IMR-90 (cell line): ENCODE measurements at regions not wholly inside any gene's neighbourhood (a gene's known extent, or its start where the extent isn't known, plus 50 kb on each side); places are given as distances from the start of the nearest gene placed in this dataset.
A peak's percentile ranks its signal among the peaks of the same experiment; 100 is the strongest.

Experiments used
- ATAC-seq: fragments of 200-7000 bp; cut with Tn5 transposase; 2 replicates; pipeline ENCODE4 v1.9.1; 2020; ENCODE audit warnings: low read depth, mild to moderate bottlenecking, moderate library complexity
- BruUV-seq: library from RNA; stranded (reverse); fragments of 400-500 nt; replicated peaks from 2 replicates; lab custom pipeline; 2021; lab: Mats Ljungman, UMichigan
- CTCF ChIA-PET: fragments of 300-600 bp; formaldehyde crosslinking; extraction: SDS; loops from one replicate; lab custom pipeline; 2021; ENCODE audit warnings: antibody characterized with exemption; lab: Yijun Ruan, JAX
- POLR2A ChIA-PET: fragments of 300-600 bp; sonication (Branson Sonifier 250); formaldehyde crosslinking; loops from one replicate; lab custom pipeline; 2022; ENCODE audit warnings: antibody characterized with exemption; ENCODE audit not compliant: unreplicated experiment; lab: Charles Lee
- DNase-seq: peaks from one replicate; pipeline ENCODE4 v3.0.0; 2013
- H2AFZ ChIP-seq: replicated peaks from 2 replicates; pipeline ENCODE3; 2013; ENCODE audit warnings: low read length, mild to moderate bottlenecking; ENCODE audit not compliant: poor library complexity
- H2AK5ac ChIP-seq: 2 replicates; pipeline ENCODE4 v1.6.1; 2013; ENCODE audit warnings: low read depth, low read length, inconsistent platforms
- H2AK9ac ChIP-seq: replicated peaks from 2 replicates; pipeline ENCODE3; 2013; ENCODE audit warnings: mild to moderate bottlenecking, low read depth, low read length, moderate library complexity; ENCODE audit not compliant: poor library complexity
- H2BK120ac ChIP-seq: 2 replicates; pipeline ENCODE4 v1.6.1; 2013; ENCODE audit warnings: low read depth, low read length, inconsistent platforms
- H2BK15ac ChIP-seq: 3 replicates; pipeline ENCODE4 v1.6.1; 2013; ENCODE audit warnings: low read depth, low read length, inconsistent platforms
- H2BK20ac ChIP-seq: 2 replicates; pipeline ENCODE4 v1.6.1; 2013; ENCODE audit warnings: low read depth, mild to moderate bottlenecking, inconsistent platforms, low read length, moderate library complexity
- H2BK5ac ChIP-seq: 2 replicates; pipeline ENCODE4 v1.6.1; 2013; ENCODE audit warnings: mild to moderate bottlenecking, low read depth, low read length, inconsistent platforms; ENCODE audit not compliant: poor library complexity, severe bottlenecking
- H3K14ac ChIP-seq: replicated peaks from 2 replicates; pipeline ENCODE4 v1.6.1; 2013; ENCODE audit warnings: low read depth, low read length, inconsistent platforms
- H3K18ac ChIP-seq: 2 replicates; pipeline ENCODE4 v1.6.1; 2013; ENCODE audit warnings: low read depth, low read length, control low read depth
- H3K23ac ChIP-seq: 2 replicates; pipeline ENCODE4 v1.6.1; 2013; ENCODE audit warnings: low read depth, low read length, inconsistent platforms
- H3K27ac ChIP-seq: 2 replicates; pipeline ENCODE4 v1.5.1; 2013; ENCODE audit warnings: mild to moderate bottlenecking, control low read depth, low read length; ENCODE audit not compliant: insufficient read depth
- H3K27me3 ChIP-seq: 2 replicates; pipeline ENCODE4 v1.6.1; 2013; ENCODE audit warnings: low read length; ENCODE audit not compliant: control insufficient read depth, insufficient read depth
- H3K36me3 ChIP-seq: 2 replicates; pipeline ENCODE4 v1.6.1; 2013; ENCODE audit warnings: low read length, mixed read lengths; ENCODE audit not compliant: control insufficient read depth, insufficient read depth
- H3K4ac ChIP-seq: 2 replicates; pipeline ENCODE4 v1.6.1; 2013; ENCODE audit warnings: low read depth, low read length, inconsistent platforms
- H3K4me1 ChIP-seq: 2 replicates; pipeline ENCODE4 v1.6.1; 2013; ENCODE audit warnings: low read length, mixed read lengths; ENCODE audit not compliant: control insufficient read depth, insufficient read depth
- H3K4me2 ChIP-seq: 2 replicates; pipeline ENCODE4 v1.6.1; 2013; ENCODE audit warnings: low read depth, mild to moderate bottlenecking, control low read depth, low read length, moderate library complexity
- H3K4me3 ChIP-seq: 2 replicates; pipeline ENCODE4 v1.5.1; 2013; ENCODE audit warnings: low read depth, mild to moderate bottlenecking, control low read depth, low read length, moderate library complexity; ENCODE audit not compliant: insufficient read depth
- H3K56ac ChIP-seq: 2 replicates; pipeline ENCODE4 v1.6.1; 2013; ENCODE audit warnings: low read length, inconsistent platforms; ENCODE audit not compliant: insufficient read depth; ENCODE audit errors: extremely low read depth
- H3K79me1 ChIP-seq, 2 experiments: 2 replicates each; pipeline ENCODE4 v1.6.1; 2013; ENCODE audit warnings: low read length in 2 of 2, inconsistent platforms in 1 of 2, low read depth in 1 of 2
- H3K9ac ChIP-seq: 2 replicates; pipeline ENCODE4 v1.6.1; 2013; ENCODE audit warnings: low read depth, low read length, control low read depth
- H3K9me1 ChIP-seq: 2 replicates; pipeline ENCODE4 v1.6.1; 2013; ENCODE audit warnings: low read length, inconsistent platforms; ENCODE audit not compliant: insufficient read depth
- H3K9me3 ChIP-seq: 2 replicates; pipeline ENCODE4 v1.6.1; 2013; ENCODE audit warnings: low read length; ENCODE audit not compliant: control insufficient read depth, insufficient read depth
- H4K20me1 ChIP-seq: 2 replicates; pipeline ENCODE4 v1.6.1; 2013; ENCODE audit warnings: low read length, inconsistent platforms; ENCODE audit not compliant: insufficient read depth
- H4K5ac ChIP-seq: 2 replicates; pipeline ENCODE4 v1.6.1; 2013; ENCODE audit warnings: mild to moderate bottlenecking, low read depth, low read length, control low read depth
- H4K8ac ChIP-seq, 2 experiments: 2 replicates each; pipeline ENCODE4 v1.6.1; 2013; ENCODE audit warnings: low read depth in 2 of 2, low read length in 2 of 2, control low read depth in 1 of 2, inconsistent platforms in 1 of 2
- H4K91ac ChIP-seq: 2 replicates; pipeline ENCODE4 v1.6.1; 2013; ENCODE audit warnings: low read depth, low read length, inconsistent platforms; ENCODE audit not compliant: insufficient read depth
- BHLHE40 ChIP-seq: fragments of 150-350 bp; IDR thresholded peaks from 2 replicates; pipeline ENCODE4 v1.6.1; 2016; ENCODE audit warnings: mild to moderate bottlenecking, low read depth, low read length
- CEBPB ChIP-seq: IDR thresholded peaks from 2 replicates; pipeline ENCODE4 v1.6.1; 2012; ENCODE audit warnings: low read depth, low read length, improper control_type of control experiment
- CHD1 ChIP-seq: IDR thresholded peaks from 2 replicates; pipeline ENCODE4 v1.6.1; 2012; ENCODE audit warnings: low read depth, low read length, improper control_type of control experiment
- CTCF ChIP-seq: conservative IDR thresholded peaks from 2 replicates; pipeline ENCODE4 v1.5.1; 2012; ENCODE audit warnings: mild to moderate bottlenecking, low read depth, low read length, improper control_type of control experiment
- FOS ChIP-seq: fragments of 150-350 bp; IDR thresholded peaks from 2 replicates; pipeline ENCODE4 v1.6.1; 2016; ENCODE audit warnings: low read depth, low read length
- MAFK ChIP-seq: IDR thresholded peaks from 2 replicates; pipeline ENCODE4 v1.6.1; 2012; ENCODE audit warnings: low read depth, low read length, improper control_type of control experiment
- MAZ ChIP-seq: IDR thresholded peaks from 2 replicates; pipeline ENCODE4 v1.6.1; 2012; ENCODE audit warnings: low read depth, mild to moderate bottlenecking, low read length, improper control_type of control experiment, moderate library complexity, borderline replicate concordance
- NFE2L2 ChIP-seq: fragments of 150-350 bp; IDR thresholded peaks from 2 replicates; pipeline ENCODE4 v1.6.1; 2016; ENCODE audit warnings: low read depth, mild to moderate bottlenecking, low read length
- POLR2A ChIP-seq: IDR thresholded peaks from 2 replicates; pipeline ENCODE4 v1.6.1; 2012; ENCODE audit warnings: mild to moderate bottlenecking, low read depth, low read length
- RAD21 ChIP-seq: IDR thresholded peaks from 2 replicates; pipeline ENCODE4 v1.6.1; 2012; ENCODE audit warnings: low read length, improper control_type of control experiment
- RCOR1 ChIP-seq: IDR thresholded peaks from 2 replicates; pipeline ENCODE4 v1.6.1; 2012; ENCODE audit warnings: mild to moderate bottlenecking, low read length, improper control_type of control experiment; ENCODE audit not compliant: insufficient replicate concordance
- RFX5 ChIP-seq: IDR thresholded peaks from 2 replicates; pipeline ENCODE4 v1.8.0; 2012; ENCODE audit warnings: low read depth, mild to moderate bottlenecking, low read length, moderate library complexity
- SMC3 ChIP-seq: fragments of 150-350 bp; IDR thresholded peaks from 2 replicates; pipeline ENCODE4 v1.6.1; 2016; ENCODE audit warnings: low read depth, mild to moderate bottlenecking, antibody characterized with exemption, low read length, moderate library complexity
- WGBS, 2 experiments: methylation state at CpG; one replicate each; pipeline versions ENCODE4 v1.1.5 to v1.1.7; 2013; ENCODE audit warnings: missing lambda C conversion rate in 2 of 2; ENCODE audit not compliant: insufficient read length in 1 of 2; ENCODE audit errors: extremely low coverage in 2 of 2; 5-methylcytosine and 5-hydroxymethylcytosine counted together
- dilution Hi-C: fragments of 300-500 bp; cut with HindIII; formaldehyde crosslinking; loops from one replicate; pipeline ENCODE4 v1.14.3; 2018; ENCODE audit warnings: low sequenced_read_pairs; ENCODE audit not compliant: unreplicated experiment
- in situ Hi-C: fragments of 300-500 bp; cut with MboI; formaldehyde crosslinking; loops from 3 replicates; pipeline ENCODE4 v1.14.3; 2019; ENCODE audit warnings: low sequenced_read_pairs, inconsistent platforms, mixed read lengths
- intact Hi-C: fragments of 100-400 bp; cut with micrococcal nuclease; formaldehyde crosslinking; loops from 2 replicates; pipeline ENCODE4 v1.10.0; 2022
- TF ChIP-seq, protein P1 (sequence below): fragments of 150-350 bp; IDR thresholded peaks from 2 replicates; pipeline ENCODE4 v1.6.1; 2016; ENCODE audit warnings: low read depth, mild to moderate bottlenecking, low read length, moderate library complexity, borderline replicate concordance
- TF ChIP-seq, protein P2 (sequence below): fragments of 150-350 bp; IDR thresholded peaks from 2 replicates; pipeline ENCODE4 v1.6.1; 2017; ENCODE audit warnings: mild to moderate bottlenecking, antibody characterized with exemption, low read length, low read depth

GRCh38 chr5:36790847-36791246 lies 85.7 kb upstream of the NIPBL start:
- Histone ChIP-seq H2BK20ac (no peak overlapping the region), H4K8ac (no peak overlapping the region), H3K4me1 (no peaks in the 10 kb centered on the region), H3K27ac (no peak overlapping the region), H3K14ac (no peak overlapping the region), H3K18ac (no peak overlapping the region), H2AK9ac (no peak overlapping the region), H3K9me3 (no peaks in the 10 kb centered on the region), H3K79me1 (no peaks in the 10 kb centered on the region), H2AK5ac (no peak overlapping the region), H3K23ac (no peak overlapping the region), H3K9me1 (no peaks in the 10 kb centered on the region), H3K9ac (no peak overlapping the region), H3K4ac (no peak overlapping the region), H4K5ac (no peak overlapping the region), H3K56ac (no peak overlapping the region), H2AFZ (no peak overlapping the region), H4K20me1 (no peaks in the 10 kb centered on the region), H3K4me2 (no peak overlapping the region), H4K91ac (no peak overlapping the region), H3K36me3 (no peaks in the 10 kb centered on the region), H2BK15ac (no peak overlapping the region), H2BK5ac (no peak overlapping the region), H3K4me3 (no peak overlapping the region), H3K27me3 (peaks cover 6% of the 10 kb centered on the region), H2BK120ac (no peak overlapping the region)
- ATAC-seq (no peak), DNase-seq (peak; percentile 7)
- intact Hi-C loops (no loop called here), dilution Hi-C loops (no loop called here), in situ Hi-C loops (no loop called here)
- BruUV-seq, result no TSS peak
- ChIA-PET POLR2A (no interaction called here), CTCF (no interaction called here)
- no CpG with 5 or more reads among the region's 1 CpG for WGBS, 2 experiments
- no peak for TF ChIP-seq NFE2L2
- TF ChIP-seq RAD21, result no peak
- TF ChIP-seq, protein P1, sequence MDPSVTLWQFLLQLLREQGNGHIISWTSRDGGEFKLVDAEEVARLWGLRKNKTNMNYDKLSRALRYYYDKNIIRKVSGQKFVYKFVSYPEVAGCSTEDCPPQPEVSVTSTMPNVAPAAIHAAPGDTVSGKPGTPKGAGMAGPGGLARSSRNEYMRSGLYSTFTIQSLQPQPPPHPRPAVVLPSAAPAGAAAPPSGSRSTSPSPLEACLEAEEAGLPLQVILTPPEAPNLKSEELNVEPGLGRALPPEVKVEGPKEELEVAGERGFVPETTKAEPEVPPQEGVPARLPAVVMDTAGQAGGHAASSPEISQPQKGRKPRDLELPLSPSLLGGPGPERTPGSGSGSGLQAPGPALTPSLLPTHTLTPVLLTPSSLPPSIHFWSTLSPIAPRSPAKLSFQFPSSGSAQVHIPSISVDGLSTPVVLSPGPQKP, result no peak
- TF ChIP-seq MAZ, result no peak
- no peak for TF ChIP-seq CEBPB
- no peak for TF ChIP-seq SMC3
- TF ChIP-seq POLR2A, result no peak
- TF ChIP-seq CTCF, result no peak
- no peak for TF ChIP-seq BHLHE40
- TF ChIP-seq, protein P2, sequence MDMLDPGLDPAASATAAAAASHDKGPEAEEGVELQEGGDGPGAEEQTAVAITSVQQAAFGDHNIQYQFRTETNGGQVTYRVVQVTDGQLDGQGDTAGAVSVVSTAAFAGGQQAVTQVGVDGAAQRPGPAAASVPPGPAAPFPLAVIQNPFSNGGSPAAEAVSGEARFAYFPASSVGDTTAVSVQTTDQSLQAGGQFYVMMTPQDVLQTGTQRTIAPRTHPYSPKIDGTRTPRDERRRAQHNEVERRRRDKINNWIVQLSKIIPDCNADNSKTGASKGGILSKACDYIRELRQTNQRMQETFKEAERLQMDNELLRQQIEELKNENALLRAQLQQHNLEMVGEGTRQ, result no peak
- no peak for TF ChIP-seq MAFK
- TF ChIP-seq RCOR1, result no peak
- TF ChIP-seq RFX5, result no peak
- no peak for TF ChIP-seq FOS
- no peak for TF ChIP-seq CHD1
